K562 (cell line): ENCODE measurements at regions not wholly inside any gene's neighbourhood (a gene's known extent, or its start where the extent isn't known, plus 50 kb on each side); places are given as distances from the start of the nearest gene placed in this dataset.

Source experiments
- ATAC-seq: fragments of 200-7000 bp; cut with Tn5 transposase; 3 replicates; pipeline ENCODE4 v1.9.1; 2020; ENCODE audit warnings: moderate library complexity
- BruUV-seq: library from RNA; stranded (reverse); fragments of 400-500 nt; replicated peaks from 2 replicates; lab custom pipeline; 2021; lab: Mats Ljungman, UMichigan
- CTCF ChIA-PET: fragments of 300-600 bp; formaldehyde crosslinking; extraction: SDS; loops from one replicate; lab custom pipeline; 2021; ENCODE audit warnings: low intra/inter-chr PET ratio; lab: Yijun Ruan, JAX
- POLR2A ChIA-PET: fragments of 300-600, 350-650 bp; sonication (Branson Sonifier 250); formaldehyde crosslinking; extraction: SDS; loops from one replicate; lab custom pipeline; 2021; ENCODE audit warnings: antibody characterized with exemption, inconsistent platforms; lab: Yijun Ruan, JAX
- DNase-seq, 4 experiments: peaks; one replicate each; pipeline versions ENCODE4 v3.0.0 to v3.0.0-alpha.2; 2011 to 2018; ENCODE audit warnings: low spot score in 3 of 4, mixed read lengths in 3 of 4; ENCODE audit errors: extremely low read depth in 1 of 4
- FAIRE-seq: peaks from 2 replicates; lab custom pipeline; 2011; peaks lifted over from hg19 to GRCh38; lab: Jason Lieb, UNC
- H2AFZ ChIP-seq: 2 replicates; pipeline ENCODE4 v1.6.0; 2011; ENCODE audit warnings: low read depth, low read length, control low read depth, inconsistent platforms
- H3K27ac ChIP-seq: fragments of 200-600 bp; 3 replicates; pipeline ENCODE4 v1.8.0; 2011; ENCODE audit warnings: low read depth, mild to moderate bottlenecking, control low read depth, inconsistent platforms, low read length, moderate library complexity, mixed read lengths; ENCODE audit errors: extremely low read depth
- H3K27me3 ChIP-seq, 2 experiments: fragments of 300-600 bp in 1 of 2; 2 replicates in 1 of 2; 3 replicates in 1 of 2; pipeline versions ENCODE4 v1.6.0 to v1.8.0; 2011; ENCODE audit warnings: inconsistent platforms in 2 of 2, low read length in 2 of 2, mild to moderate bottlenecking in 1 of 2, mixed read lengths in 1 of 2, moderate library complexity in 1 of 2; ENCODE audit not compliant: control insufficient read depth in 2 of 2, insufficient read depth in 2 of 2
- H3K36me3 ChIP-seq: fragments of 300-600 bp; 3 replicates; pipeline ENCODE4 v1.8.0; 2011; ENCODE audit warnings: mild to moderate bottlenecking, low read length, inconsistent platforms; ENCODE audit not compliant: control insufficient read depth, insufficient read depth
- H3K4me1 ChIP-seq, 2 experiments: fragments of 200-600 bp in 1 of 2; replicated peaks in 1 of 2; 2 replicates in 1 of 2; 3 replicates in 1 of 2; pipeline versions ENCODE4 v1.5.1 to v1.8.0; 2011; ENCODE audit warnings: inconsistent platforms in 2 of 2, low read length in 2 of 2, mild to moderate bottlenecking in 1 of 2, mixed read lengths in 1 of 2, moderate library complexity in 1 of 2; ENCODE audit not compliant: control insufficient read depth in 2 of 2, insufficient read depth in 2 of 2
- H3K4me2 ChIP-seq: 2 replicates; pipeline ENCODE4 v1.6.1; 2011; ENCODE audit warnings: low read length, control low read depth, inconsistent platforms, mixed read lengths; ENCODE audit not compliant: insufficient read depth
- H3K4me3 ChIP-seq: fragments of 200-600 bp; sonication (generic), shearing (Covaris generic); 2 replicates; pipeline ENCODE4 v1.5.1; 2016; ENCODE audit warnings: control low read depth, inconsistent platforms
- H3K79me2 ChIP-seq: fragments of 200-600 bp; 3 replicates; pipeline ENCODE4 v1.8.0; 2011; ENCODE audit warnings: low read length, inconsistent platforms; ENCODE audit not compliant: control insufficient read depth, insufficient read depth
- H3K9ac ChIP-seq, 2 experiments: 2 replicates each; pipeline versions ENCODE4 v1.6.0 to v1.6.1; 2011; ENCODE audit warnings: low read depth in 2 of 2, low read length in 2 of 2, control low read depth in 1 of 2, inconsistent platforms in 1 of 2, mild to moderate bottlenecking in 1 of 2, mixed read lengths in 1 of 2; ENCODE audit not compliant: insufficient read depth in 1 of 2
- H3K9me1 ChIP-seq: one replicate; pipeline ENCODE4 v1.6.0; 2011; ENCODE audit warnings: inconsistent platforms, mild to moderate bottlenecking, low read length, moderate library complexity; ENCODE audit not compliant: control insufficient read depth, insufficient read depth
- H3K9me3 ChIP-seq: replicated peaks from 2 replicates; pipeline ENCODE4 v1.5.1; 2011; ENCODE audit warnings: low read depth, low read length, inconsistent platforms; ENCODE audit not compliant: control insufficient read depth, insufficient read depth
- H4K20me1 ChIP-seq: replicated peaks from 2 replicates; pipeline ENCODE4 v1.6.1; 2011; ENCODE audit warnings: low read length, inconsistent platforms, mixed read lengths; ENCODE audit not compliant: control insufficient read depth, insufficient read depth
- MAFG ChIP-seq: fragments of 450-650 bp; conservative IDR thresholded peaks from 2 replicates; pipeline ENCODE4 v1.6.1; 2016; ENCODE audit warnings: missing genetic modification characterization, missing compliant biosample characterization
- in situ Hi-C: fragments of 300-500 bp; cut with MboI; formaldehyde crosslinking; loops from 4 replicates; pipeline ENCODE4 v1.15.0; 2018; ENCODE audit warnings: inconsistent platforms, mixed read lengths
- intact Hi-C: fragments of 100-400 bp; cut with micrococcal nuclease; formaldehyde crosslinking; loops from 2 replicates; pipeline ENCODE4 v1.14.2; 2022
- TF ChIP-seq, protein P1 (sequence below): fragments of 200-800 bp; sonication (Bioruptor generic); IDR thresholded peaks from 2 replicates; pipeline ENCODE4 v1.6.1; 2016; ENCODE audit warnings: missing genetic modification characterization, missing compliant biosample characterization

DNA sequence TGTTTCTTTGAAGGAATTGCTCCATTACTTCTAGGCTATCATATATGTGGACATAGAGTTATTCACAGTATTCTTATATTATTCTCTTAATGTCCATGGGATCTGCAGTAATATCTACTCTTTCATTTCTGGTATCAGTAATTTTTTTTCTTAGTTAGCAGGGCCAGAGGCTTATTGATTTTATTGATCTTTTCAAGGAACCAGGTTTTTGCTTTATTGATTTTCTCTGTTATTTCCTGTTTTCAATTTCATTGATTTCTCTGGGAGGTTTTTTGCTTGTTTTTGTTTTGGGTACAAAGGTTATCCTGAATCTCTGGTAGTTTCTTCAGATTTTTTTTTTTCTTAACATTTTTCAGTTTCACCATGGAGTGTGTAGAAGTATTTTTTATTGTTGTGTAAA is 60.1 kb upstream of the AP4E1 start:
- FAIRE-seq (no peak), ATAC-seq (no peak), DNase-seq (no peak)
- POLR2A ChIA-PET = no interaction called here
- H3K27me3 ChIP-seq = no peaks in the 10 kb centered on the region
- no peak overlapping the region for H3K27ac ChIP-seq
- TF ChIP-seq MAFG (tag) = no peak
- TF ChIP-seq, protein P1, sequence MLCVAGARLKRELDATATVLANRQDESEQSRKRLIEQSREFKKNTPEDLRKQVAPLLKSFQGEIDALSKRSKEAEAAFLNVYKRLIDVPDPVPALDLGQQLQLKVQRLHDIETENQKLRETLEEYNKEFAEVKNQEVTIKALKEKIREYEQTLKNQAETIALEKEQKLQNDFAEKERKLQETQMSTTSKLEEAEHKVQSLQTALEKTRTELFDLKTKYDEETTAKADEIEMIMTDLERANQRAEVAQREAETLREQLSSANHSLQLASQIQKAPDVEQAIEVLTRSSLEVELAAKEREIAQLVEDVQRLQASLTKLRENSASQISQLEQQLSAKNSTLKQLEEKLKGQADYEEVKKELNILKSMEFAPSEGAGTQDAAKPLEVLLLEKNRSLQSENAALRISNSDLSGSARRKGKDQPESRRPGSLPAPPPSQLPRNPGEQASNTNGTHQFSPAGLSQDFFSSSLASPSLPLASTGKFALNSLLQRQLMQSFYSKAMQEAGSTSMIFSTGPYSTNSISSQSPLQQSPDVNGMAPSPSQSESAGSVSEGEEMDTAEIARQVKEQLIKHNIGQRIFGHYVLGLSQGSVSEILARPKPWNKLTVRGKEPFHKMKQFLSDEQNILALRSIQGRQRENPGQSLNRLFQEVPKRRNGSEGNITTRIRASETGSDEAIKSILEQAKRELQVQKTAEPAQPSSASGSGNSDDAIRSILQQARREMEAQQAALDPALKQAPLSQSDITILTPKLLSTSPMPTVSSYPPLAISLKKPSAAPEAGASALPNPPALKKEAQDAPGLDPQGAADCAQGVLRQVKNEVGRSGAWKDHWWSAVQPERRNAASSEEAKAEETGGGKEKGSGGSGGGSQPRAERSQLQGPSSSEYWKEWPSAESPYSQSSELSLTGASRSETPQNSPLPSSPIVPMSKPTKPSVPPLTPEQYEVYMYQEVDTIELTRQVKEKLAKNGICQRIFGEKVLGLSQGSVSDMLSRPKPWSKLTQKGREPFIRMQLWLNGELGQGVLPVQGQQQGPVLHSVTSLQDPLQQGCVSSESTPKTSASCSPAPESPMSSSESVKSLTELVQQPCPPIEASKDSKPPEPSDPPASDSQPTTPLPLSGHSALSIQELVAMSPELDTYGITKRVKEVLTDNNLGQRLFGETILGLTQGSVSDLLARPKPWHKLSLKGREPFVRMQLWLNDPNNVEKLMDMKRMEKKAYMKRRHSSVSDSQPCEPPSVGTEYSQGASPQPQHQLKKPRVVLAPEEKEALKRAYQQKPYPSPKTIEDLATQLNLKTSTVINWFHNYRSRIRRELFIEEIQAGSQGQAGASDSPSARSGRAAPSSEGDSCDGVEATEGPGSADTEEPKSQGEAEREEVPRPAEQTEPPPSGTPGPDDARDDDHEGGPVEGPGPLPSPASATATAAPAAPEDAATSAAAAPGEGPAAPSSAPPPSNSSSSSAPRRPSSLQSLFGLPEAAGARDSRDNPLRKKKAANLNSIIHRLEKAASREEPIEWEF (CRISPR knock-in tag) = 0 out of 2 replicates have a peak, but pooled peaks have one; percentile 36
- no peak overlapping the region for H3K4me2 ChIP-seq
- no peaks in the 10 kb centered on the region; a peak in 1 of 5 replicates for H3K4me1 ChIP-seq
- intact Hi-C loops (no loop called here), in situ Hi-C loops (no loop called here)
- BruUV-seq = no TSS peak
- H3K9me1 ChIP-seq = no peaks in the 10 kb centered on the region
- H3K4me3 ChIP-seq = no peak overlapping the region
- no peak overlapping the region for H3K9ac ChIP-seq
- H2AFZ ChIP-seq = no peak overlapping the region
- no peaks in the 10 kb centered on the region for H3K9me3 ChIP-seq
- H4K20me1 ChIP-seq = no peaks in the 10 kb centered on the region
- CTCF ChIA-PET = interaction anchor here (0.7 kb wide), 1 partner anchor 929 kb away, joined by 3 read pairs; no protein-coding TSS in a partner anchor
- H3K36me3 ChIP-seq = no peaks in the 10 kb centered on the region
- no peaks in the 10 kb centered on the region for H3K79me2 ChIP-seq
